Bronchial epithelial cell (primary cell): ENCODE measurements at regions not wholly inside any gene's neighbourhood (a gene's known extent, or its start where the extent isn't known, plus 50 kb on each side); places are given as distances from the start of the nearest gene placed in this dataset.
"Not testable (repeated sequence)": the region's sequence is repeated elsewhere in the genome, so short reads cannot be mapped to it uniquely, and the experiment has no call there.

Source experiments
- DNase-seq: peaks from one replicate; pipeline ENCODE4 v3.0.0-alpha.2; 2010; ENCODE audit warnings: low read depth
- FAIRE-seq: peaks from 2 replicates; lab custom pipeline; 2011; peaks lifted over from hg19 to GRCh38; lab: Jason Lieb, UNC
- H3K27me3 ChIP-seq: 2 replicates; pipeline ENCODE4 v1.5.1; 2011; ENCODE audit warnings: low read length; ENCODE audit not compliant: control insufficient read depth, insufficient read depth
- H3K36me3 ChIP-seq: 2 replicates; pipeline ENCODE4 v1.5.1; 2011; ENCODE audit warnings: low read length; ENCODE audit not compliant: control insufficient read depth, insufficient read depth
- H3K4me3 ChIP-seq: 2 replicates; pipeline ENCODE4 v1.5.1; 2011; ENCODE audit warnings: mild to moderate bottlenecking, low read depth, low read length, control low read depth
- TF ChIP-seq, protein P1 (sequence below): IDR thresholded peaks from 2 replicates; pipeline ENCODE4 v1.5.1; 2011; ENCODE audit warnings: mild to moderate bottlenecking, moderate library complexity, low read length, control low read depth, inconsistent platforms; ENCODE audit not compliant: insufficient read depth, severe bottlenecking

DNA sequence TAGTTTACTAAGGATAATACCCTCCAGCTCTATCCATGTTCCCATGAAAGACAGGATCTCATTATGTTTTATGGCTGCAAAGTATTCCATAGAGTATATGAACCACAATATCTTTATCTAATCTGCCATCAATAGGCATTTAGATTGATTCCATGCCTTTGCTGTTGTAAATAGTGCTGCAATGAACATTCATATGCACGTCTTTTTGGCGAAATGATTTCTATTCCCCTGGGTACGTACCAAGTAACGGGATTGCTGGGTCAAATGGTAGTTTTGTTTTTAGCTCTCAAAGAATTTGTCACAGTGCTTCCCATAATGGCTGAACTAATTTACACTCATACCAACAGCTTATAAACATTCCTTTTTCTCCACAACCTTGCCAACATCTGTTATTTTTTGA is 750.9 kb downstream of the BRINP3 start:
- Histone ChIP-seq H3K27me3 (no peaks in the 10 kb centered on the region), H3K4me3 (no peak overlapping the region), H3K36me3 (no peaks in the 10 kb centered on the region)
- TF ChIP-seq, protein P1, sequence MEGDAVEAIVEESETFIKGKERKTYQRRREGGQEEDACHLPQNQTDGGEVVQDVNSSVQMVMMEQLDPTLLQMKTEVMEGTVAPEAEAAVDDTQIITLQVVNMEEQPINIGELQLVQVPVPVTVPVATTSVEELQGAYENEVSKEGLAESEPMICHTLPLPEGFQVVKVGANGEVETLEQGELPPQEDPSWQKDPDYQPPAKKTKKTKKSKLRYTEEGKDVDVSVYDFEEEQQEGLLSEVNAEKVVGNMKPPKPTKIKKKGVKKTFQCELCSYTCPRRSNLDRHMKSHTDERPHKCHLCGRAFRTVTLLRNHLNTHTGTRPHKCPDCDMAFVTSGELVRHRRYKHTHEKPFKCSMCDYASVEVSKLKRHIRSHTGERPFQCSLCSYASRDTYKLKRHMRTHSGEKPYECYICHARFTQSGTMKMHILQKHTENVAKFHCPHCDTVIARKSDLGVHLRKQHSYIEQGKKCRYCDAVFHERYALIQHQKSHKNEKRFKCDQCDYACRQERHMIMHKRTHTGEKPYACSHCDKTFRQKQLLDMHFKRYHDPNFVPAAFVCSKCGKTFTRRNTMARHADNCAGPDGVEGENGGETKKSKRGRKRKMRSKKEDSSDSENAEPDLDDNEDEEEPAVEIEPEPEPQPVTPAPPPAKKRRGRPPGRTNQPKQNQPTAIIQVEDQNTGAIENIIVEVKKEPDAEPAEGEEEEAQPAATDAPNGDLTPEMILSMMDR = no peak
- FAIRE-seq (no peak), DNase-seq (no peak)

DNA sequence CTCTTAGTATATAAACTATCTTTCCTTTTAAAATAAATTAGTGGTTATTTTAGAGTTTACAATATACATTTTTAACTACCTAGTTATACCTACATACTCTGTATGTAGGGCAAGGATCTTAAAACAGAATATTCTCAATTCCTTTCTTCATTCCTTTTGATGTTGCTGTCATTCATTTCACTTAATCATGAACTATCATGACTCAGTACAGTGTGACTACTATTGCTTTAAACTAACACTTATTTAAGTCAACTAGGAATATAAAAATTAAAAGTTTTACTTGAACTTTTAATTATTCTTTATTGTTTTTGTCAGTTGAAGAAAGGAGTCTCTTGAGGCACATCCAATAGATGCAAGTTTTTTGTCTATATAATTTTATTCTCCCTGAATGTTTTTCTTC is 726.4 kb downstream of the BRINP3 start:
- no peak overlapping the region for H3K4me3 ChIP-seq
- DNase-seq (peak; percentile 39), FAIRE-seq (no peak)
- TF ChIP-seq, protein P1 = no peak
- no peaks in the 10 kb centered on the region for H3K36me3 ChIP-seq
- no peaks in the 10 kb centered on the region for H3K27me3 ChIP-seq

DNA sequence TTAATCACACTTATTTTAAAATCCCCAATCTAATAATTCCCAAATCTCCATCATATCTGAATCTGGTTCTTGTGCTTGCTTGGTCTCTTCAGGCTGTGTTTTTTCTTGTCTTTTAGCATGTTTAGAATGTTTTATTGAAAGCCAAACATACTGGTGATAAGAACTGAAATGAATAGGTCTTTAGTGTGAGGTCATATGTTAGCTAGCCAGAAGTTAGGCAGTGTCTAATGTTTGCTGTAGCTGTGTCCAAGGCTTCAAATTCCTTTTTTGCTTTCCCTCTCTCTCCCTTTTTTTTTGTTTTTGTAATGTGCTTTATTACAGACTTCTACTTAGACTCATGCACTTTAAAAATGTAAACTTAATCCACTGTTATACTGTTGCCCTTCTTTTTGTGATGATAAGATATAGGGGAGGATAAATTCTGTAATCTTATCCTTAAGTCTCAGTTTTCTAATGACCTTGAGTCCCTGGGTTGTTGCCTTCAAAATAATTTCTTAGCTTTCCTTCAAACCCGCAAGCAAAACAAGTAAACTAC is 725.1 kb downstream of the BRINP3 start:
- no peak for FAIRE-seq
- DNase-seq = no peak
- Histone ChIP-seq H3K27me3 (no peaks in the 10 kb centered on the region), H3K4me3 (no peak overlapping the region), H3K36me3 (no peaks in the 10 kb centered on the region)
- TF ChIP-seq, protein P1 = no peak

DNA sequence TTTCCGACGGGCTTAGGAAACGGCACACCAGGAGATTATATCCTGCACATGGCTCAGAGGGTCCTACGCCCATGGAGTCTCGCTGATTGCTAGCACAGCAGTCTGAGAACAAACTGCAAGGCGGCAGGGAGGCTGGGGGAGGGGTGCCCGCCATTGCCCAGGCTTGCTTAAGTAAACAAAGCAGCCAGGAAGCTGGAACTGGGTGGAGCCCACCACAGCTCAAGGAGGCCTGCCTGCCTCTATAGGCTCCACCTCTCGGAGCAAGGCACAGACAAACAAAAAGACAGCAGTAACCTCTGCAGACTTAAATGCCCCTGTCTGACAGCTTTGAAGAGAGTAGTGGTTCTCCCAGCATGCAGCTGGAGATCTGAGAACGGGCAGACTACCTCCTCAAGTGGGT is 722.6 kb downstream of the BRINP3 start:
- not testable (repeated sequence) for H3K36me3 ChIP-seq, H3K4me3 ChIP-seq, DNase-seq, FAIRE-seq, H3K27me3 ChIP-seq

DNA sequence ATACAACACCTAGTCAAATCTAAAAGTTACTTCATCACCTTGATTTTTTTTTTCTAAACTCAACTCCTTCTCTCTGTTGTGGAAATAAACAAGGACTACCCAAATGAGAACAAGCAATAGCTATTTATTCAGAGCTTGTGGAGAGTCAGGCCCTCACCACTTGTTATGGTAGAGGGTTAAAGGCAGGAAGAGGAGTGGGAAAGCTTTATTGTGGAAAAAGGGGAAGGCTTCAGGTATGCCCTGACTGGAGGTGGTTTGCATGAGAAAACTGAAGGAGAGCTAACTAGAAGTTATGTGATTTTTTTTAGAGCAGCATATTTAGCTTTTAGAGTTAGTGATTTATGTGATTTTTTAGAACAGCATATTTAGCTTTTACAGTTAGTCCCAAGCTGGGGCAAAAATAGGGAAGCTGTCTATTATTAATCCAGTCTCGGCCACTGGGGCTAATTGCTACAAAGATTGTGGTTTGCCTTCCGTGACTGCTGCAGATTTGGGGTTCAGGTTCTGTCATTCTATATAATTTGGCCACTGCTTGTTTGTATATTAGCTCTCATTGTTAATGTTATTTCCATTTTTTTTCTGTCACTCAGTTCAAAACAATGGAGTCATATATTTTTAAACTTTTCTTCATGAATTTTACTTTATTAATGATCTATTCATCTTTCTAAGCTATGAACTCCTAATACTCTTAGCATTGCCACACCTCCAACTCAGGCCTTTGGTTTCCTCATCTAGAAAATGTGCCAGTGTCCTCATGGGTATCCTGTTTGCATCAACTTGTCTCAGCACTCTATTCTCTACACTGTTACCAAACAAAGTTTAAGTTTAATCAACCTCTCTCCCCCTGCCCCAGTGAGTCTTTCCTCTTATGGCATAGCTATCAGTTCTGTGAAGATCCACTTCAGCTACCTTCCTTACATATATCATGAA is 713.0 kb downstream of the BRINP3 start:
- DNase-seq = no peak
- Histone ChIP-seq H3K36me3 (no peaks in the 10 kb centered on the region), H3K4me3 (no peak overlapping the region), H3K27me3 (no peaks in the 10 kb centered on the region)
- no peak for FAIRE-seq
- TF ChIP-seq, protein P1 = no peak

DNA sequence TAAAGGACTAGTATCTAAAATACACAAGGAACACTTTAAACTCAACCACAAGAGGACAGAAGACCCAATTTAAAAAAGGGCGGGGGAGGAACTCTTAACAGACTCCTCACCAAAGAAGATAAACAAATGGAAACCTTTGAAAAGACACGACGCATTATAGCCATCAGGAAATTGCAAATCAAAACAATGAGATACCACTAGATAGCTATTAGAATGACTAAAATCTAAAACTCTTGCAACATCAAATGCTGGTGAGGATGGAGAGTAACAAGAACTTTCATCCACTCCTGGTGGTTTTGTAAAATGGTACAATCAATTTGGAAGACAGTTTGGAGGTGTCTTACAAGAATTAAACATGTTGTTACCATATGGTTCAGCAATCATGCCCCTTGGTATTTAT is 708.2 kb downstream of the BRINP3 start:
- TF ChIP-seq, protein P1 = no peak
- no peak overlapping the region for H3K4me3 ChIP-seq
- no peak for FAIRE-seq
- H3K27me3 ChIP-seq = no peaks in the 10 kb centered on the region
- no peak for DNase-seq
- H3K36me3 ChIP-seq = no peaks in the 10 kb centered on the region
